Hepatocyte (in vitro differentiated cells): ENCODE measurements at regions not wholly inside any gene's neighbourhood (a gene's known extent, or its start where the extent isn't known, plus 50 kb on each side); places are given as distances from the start of the nearest gene placed in this dataset.
"Not testable (repeated sequence)": the region's sequence is repeated elsewhere in the genome, so short reads cannot be mapped to it uniquely, and the experiment has no call there.

Source experiments
- EZH2phosphoT487 ChIP-seq: fragments of 200-600 bp; sonication (generic); IDR thresholded peaks from one replicate; pipeline ENCODE4 v1.6.1; 2018; ENCODE audit warnings: antibody characterized with exemption, mild to moderate bottlenecking, low read depth, moderate library complexity; ENCODE audit not compliant: unreplicated experiment, severe bottlenecking
- TF ChIP-seq, protein P1 (sequence below): fragments of 200-600 bp; sonication (generic); IDR thresholded peaks from 2 replicates; pipeline ENCODE4 v1.5.1; 2016; ENCODE audit warnings: antibody characterized with exemption, mild to moderate bottlenecking; ENCODE audit not compliant: poor library complexity

DNA sequence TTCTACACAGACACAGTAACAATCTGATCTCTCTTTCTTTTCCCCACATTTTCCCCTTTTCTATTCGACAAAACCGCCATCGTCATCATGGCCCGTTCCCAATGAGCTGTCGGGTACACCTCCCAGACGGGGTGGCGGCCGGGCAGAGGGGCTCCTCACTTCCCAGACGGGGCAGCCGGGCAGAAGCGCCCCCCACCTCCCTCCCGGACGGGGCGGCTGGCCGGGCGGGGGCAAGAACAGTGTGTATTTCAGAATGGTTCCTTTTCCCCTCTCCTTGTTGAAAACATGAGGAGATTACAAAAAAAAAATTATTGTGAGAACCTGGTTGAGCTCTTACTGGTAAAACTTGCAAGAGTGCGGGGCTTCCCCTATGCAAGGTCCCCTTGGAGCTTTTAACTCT is 178.0 kb upstream of the GALNT15 start:
- TF ChIP-seq, protein P1, sequence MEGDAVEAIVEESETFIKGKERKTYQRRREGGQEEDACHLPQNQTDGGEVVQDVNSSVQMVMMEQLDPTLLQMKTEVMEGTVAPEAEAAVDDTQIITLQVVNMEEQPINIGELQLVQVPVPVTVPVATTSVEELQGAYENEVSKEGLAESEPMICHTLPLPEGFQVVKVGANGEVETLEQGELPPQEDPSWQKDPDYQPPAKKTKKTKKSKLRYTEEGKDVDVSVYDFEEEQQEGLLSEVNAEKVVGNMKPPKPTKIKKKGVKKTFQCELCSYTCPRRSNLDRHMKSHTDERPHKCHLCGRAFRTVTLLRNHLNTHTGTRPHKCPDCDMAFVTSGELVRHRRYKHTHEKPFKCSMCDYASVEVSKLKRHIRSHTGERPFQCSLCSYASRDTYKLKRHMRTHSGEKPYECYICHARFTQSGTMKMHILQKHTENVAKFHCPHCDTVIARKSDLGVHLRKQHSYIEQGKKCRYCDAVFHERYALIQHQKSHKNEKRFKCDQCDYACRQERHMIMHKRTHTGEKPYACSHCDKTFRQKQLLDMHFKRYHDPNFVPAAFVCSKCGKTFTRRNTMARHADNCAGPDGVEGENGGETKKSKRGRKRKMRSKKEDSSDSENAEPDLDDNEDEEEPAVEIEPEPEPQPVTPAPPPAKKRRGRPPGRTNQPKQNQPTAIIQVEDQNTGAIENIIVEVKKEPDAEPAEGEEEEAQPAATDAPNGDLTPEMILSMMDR: not testable (repeated sequence)
- TF ChIP-seq EZH2phosphoT487: not testable (repeated sequence)
